Neural cell (in vitro differentiated cells): ENCODE measurements at regions not wholly inside any gene's neighbourhood (a gene's known extent, or its start where the extent isn't known, plus 50 kb on each side); places are given as distances from the start of the nearest gene placed in this dataset.
A peak's percentile ranks its signal among the peaks of the same experiment; 100 is the strongest.

Experiments used
- CTCF ChIP-seq: fragments of 450-650 bp; IDR thresholded peaks from 2 replicates; pipeline ENCODE4 v1.5.1; 2014; ENCODE audit warnings: antibody characterized with exemption, mild to moderate bottlenecking, moderate library complexity; ENCODE audit not compliant: poor library complexity, severe bottlenecking
- EZH2 ChIP-seq: fragments of 200-600, 300-800 bp; shearing (Covaris generic), sonication (generic); IDR thresholded peaks from 2 replicates; pipeline ENCODE4 v1.6.1; 2014; ENCODE audit warnings: antibody characterized with exemption, low read length, borderline replicate concordance, mild to moderate bottlenecking; ENCODE audit not compliant: insufficient read depth, poor library complexity, severe bottlenecking
- POLR2AphosphoS5 ChIP-seq: IDR thresholded peaks from 2 replicates; pipeline ENCODE4 v1.6.1; 2012
- TAF1 ChIP-seq: IDR thresholded peaks from 2 replicates; pipeline ENCODE4 v1.6.1; 2012; ENCODE audit warnings: low read depth
- TF ChIP-seq, protein P1 (sequence below): IDR thresholded peaks from 2 replicates; pipeline ENCODE4 v1.6.1; 2012; ENCODE audit warnings: borderline replicate concordance

DNA sequence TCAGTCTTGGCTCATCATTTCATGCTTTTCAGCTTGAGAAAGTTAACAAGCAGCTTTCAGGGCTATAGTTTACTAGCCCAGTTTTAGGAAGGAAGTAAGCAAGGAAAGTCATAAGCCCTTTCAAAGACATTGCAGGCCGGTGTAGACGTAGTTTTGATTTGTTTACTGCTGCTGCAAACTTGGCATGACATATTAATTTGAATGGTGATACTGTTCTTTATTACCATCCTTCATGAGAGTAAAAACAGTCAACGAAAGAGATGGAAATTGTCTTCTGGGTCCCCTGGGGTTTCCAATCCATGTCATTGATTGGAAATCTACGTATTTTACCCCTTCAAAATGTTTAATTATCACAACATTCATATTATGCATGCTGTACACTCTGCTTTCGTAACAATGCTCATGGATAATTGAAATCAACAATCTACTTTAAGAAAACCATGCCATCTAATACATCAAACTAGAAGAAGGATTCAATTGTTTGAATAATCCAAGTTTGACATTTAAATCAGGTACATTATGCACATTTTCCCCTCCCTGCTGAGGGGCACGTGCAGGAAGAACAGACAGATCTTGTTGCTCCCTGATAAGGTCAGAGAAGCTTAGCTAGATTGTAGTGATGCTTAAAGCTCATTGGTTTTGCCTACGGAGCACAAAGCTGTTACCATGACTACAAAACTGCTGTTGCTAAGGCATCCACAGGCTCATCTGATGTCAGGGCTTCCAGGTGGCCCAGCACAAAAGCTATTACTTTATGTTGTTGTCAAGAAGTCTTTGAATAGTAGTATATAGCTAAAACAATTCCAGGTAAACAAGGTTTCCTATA lies 139.9 kb upstream of the PRLR start:
- TF ChIP-seq POLR2AphosphoS5 (peak; percentile 66), CTCF (no peak), TAF1 (no peak), EZH2 (no peak)
- TF ChIP-seq, protein P1, sequence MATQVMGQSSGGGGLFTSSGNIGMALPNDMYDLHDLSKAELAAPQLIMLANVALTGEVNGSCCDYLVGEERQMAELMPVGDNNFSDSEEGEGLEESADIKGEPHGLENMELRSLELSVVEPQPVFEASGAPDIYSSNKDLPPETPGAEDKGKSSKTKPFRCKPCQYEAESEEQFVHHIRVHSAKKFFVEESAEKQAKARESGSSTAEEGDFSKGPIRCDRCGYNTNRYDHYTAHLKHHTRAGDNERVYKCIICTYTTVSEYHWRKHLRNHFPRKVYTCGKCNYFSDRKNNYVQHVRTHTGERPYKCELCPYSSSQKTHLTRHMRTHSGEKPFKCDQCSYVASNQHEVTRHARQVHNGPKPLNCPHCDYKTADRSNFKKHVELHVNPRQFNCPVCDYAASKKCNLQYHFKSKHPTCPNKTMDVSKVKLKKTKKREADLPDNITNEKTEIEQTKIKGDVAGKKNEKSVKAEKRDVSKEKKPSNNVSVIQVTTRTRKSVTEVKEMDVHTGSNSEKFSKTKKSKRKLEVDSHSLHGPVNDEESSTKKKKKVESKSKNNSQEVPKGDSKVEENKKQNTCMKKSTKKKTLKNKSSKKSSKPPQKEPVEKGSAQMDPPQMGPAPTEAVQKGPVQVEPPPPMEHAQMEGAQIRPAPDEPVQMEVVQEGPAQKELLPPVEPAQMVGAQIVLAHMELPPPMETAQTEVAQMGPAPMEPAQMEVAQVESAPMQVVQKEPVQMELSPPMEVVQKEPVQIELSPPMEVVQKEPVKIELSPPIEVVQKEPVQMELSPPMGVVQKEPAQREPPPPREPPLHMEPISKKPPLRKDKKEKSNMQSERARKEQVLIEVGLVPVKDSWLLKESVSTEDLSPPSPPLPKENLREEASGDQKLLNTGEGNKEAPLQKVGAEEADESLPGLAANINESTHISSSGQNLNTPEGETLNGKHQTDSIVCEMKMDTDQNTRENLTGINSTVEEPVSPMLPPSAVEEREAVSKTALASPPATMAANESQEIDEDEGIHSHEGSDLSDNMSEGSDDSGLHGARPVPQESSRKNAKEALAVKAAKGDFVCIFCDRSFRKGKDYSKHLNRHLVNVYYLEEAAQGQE = peak; percentile 30
